ENCODE measurements at regions not wholly inside any gene's neighbourhood (a gene's known extent, or its start where the extent isn't known, plus 50 kb on each side); places are given as distances from the start of the nearest gene placed in this dataset.
A peak's percentile ranks its signal among the peaks of the same experiment; 100 is the strongest.

DNA sequence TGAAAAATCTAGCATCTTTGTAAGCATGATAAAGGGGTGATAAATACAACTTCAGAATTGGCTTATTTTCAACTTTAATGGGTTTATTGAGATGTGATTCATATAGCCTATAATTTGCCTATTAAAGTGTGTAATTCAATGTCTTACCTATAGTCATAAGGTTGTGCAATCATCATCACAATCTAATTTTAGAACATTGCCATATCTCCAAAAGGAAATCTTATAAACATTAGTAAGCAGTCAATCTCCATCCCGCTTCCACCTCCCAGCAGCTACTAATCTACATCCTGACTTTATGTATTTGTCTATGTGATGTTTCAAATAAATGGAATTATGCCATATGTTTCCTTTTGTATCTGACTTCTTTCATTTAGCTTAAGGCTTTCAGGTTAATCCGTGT is 145.2 kb upstream of the KLHL1 start (continued):
- TF ChIP-seq PRDM6 (tag by site-specific recombination; IDR thresholded peaks at IDR 0.05) (no peak), ZNF248 (tag by site-specific recombination; IDR thresholded peaks at IDR 0.05) (no peak), PRDM10 (tag by site-specific recombination; IDR thresholded peaks at IDR 0.05) (no peak)

DNA sequence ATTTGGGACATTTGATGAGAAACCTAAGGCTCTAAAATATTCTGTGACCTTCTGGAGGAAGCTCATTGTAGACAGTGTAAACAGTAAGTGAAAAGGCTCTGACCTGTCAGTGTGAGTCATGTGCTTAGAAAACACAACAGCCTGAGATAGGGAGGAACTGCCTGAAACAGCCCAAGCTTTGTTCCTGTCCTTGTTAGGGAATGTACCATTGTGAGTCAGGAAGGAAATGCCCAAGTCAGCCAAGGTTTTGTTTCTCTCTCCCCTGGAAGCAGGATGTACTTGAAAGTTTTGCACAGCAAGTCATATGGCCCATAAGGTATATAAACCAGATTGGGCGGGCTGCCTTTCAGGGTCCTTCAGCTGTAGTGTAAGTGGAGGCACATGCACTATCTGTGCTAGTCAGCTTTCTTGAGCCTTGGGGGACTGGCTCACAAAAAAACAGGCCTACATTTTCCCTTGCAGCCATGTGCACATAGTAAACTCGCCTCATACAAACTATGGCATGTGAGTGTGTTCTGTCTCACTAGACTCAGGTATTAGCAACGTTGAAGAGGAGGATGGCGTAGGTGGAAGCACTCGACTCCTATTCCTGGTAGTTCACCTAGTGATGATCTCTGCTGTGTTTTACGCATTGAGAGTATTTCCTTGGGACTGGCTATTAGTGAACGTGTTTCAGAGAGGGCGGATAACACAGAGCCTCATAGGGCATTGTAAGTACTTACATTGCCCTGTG is 141.2 kb upstream of the KLHL1 start:
- no peak overlapping the region for H3K4me3 ChIP-seq (ENCODE audit: low read depth, low read length)
- H3K36me3 ChIP-seq (ENCODE audit: control insufficient read depth in 2 of 2, insufficient read depth in 1 of 2, low read length in 2 of 2) = no peaks in the 10 kb centered on the region
- no peaks in the 10 kb centered on the region for H3K9me3 ChIP-seq (ENCODE audit: control insufficient read depth, insufficient read depth, low read depth, low read length)
- no peak overlapping the region for H3K27ac ChIP-seq (ENCODE audit: extremely low read depth, low read depth, low read length)
- H3K4me1 ChIP-seq (ENCODE audit: control insufficient read depth, insufficient read depth, low read length) = no peaks in the 10 kb centered on the region
- CTCF ChIA-PET = no interaction called here
- TF ChIP-seq TRIM28 (IDR thresholded peaks at IDR 0.05; ENCODE audit: borderline replicate concordance, low read length) (peak; percentile 96), ZXDB (tag by site-specific recombination; IDR thresholded peaks at IDR 0.05) (no peak), SETDB1 (IDR thresholded peaks at IDR 0.05; ENCODE audit: insufficient read length, low read length) (peak; percentile 93)
- TF ChIP-seq, protein P1, sequence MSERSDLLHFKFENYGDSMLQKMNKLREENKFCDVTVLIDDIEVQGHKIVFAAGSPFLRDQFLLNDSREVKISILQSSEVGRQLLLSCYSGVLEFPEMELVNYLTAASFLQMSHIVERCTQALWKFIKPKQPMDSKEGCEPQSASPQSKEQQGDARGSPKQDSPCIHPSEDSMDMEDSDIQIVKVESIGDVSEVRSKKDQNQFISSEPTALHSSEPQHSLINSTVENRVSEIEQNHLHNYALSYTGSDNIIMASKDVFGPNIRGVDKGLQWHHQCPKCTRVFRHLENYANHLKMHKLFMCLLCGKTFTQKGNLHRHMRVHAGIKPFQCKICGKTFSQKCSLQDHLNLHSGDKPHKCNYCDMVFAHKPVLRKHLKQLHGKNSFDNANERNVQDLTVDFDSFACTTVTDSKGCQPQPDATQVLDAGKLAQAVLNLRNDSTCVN (tag by site-specific recombination; optimal IDR thresholded peaks at IDR 0.05) = no peak
- POLR2A ChIA-PET = no interaction called here

GRCh38 chr13:70237131-70237530 is 128.9 kb upstream of the KLHL1 start:
- Histone ChIP-seq H3K4me1 (ENCODE audit: control insufficient read depth, insufficient read depth, low read length) (no peaks in the 10 kb centered on the region), H3K27ac (ENCODE audit: extremely low read depth, low read depth, low read length) (no peak overlapping the region), H3K9me3 (ENCODE audit: control insufficient read depth, insufficient read depth, low read depth, low read length) (no peaks in the 10 kb centered on the region), H3K4me3 (ENCODE audit: low read depth, low read length) (no peak overlapping the region), H3K36me3 (ENCODE audit: control insufficient read depth in 2 of 2, insufficient read depth in 1 of 2, low read length in 2 of 2) (no peaks in the 10 kb centered on the region)
- ChIA-PET POLR2A (no interaction called here), CTCF (no interaction called here)
- TF ChIP-seq ZNF133 (tag by site-specific recombination; IDR thresholded peaks at IDR 0.05) (no peak), ZNF585B (tag by site-specific recombination; IDR thresholded peaks at IDR 0.05) (no peak), ZNF292 (tag by site-specific recombination; IDR thresholded peaks at IDR 0.05; ENCODE audit: borderline replicate concordance, low read depth) (no peak), ZNF707 (tag by site-specific recombination; IDR thresholded peaks at IDR 0.05) (no peak), SCRT1 (tag by site-specific recombination; IDR thresholded peaks at IDR 0.05; ENCODE audit: borderline replicate concordance) (no peak), SP2 (tag by site-specific recombination; IDR thresholded peaks at IDR 0.05) (no peak), ZNF146 (tag by site-specific recombination; IDR thresholded peaks at IDR 0.05) (no peak), ZNF19 (tag by site-specific recombination; IDR thresholded peaks at IDR 0.05; ENCODE audit: low read depth) (no peak), ZNF623 (tag by site-specific recombination; IDR thresholded peaks at IDR 0.05) (no peak), ZBTB20 (tag by site-specific recombination; IDR thresholded peaks at IDR 0.05) (no peak), ZNF311 (tag by site-specific recombination; IDR thresholded peaks at IDR 0.05; ENCODE audit: borderline replicate concordance) (no peak), KLF16 (tag by site-specific recombination; IDR thresholded peaks at IDR 0.05) (no peak)
- TF ChIP-seq, protein P2, sequence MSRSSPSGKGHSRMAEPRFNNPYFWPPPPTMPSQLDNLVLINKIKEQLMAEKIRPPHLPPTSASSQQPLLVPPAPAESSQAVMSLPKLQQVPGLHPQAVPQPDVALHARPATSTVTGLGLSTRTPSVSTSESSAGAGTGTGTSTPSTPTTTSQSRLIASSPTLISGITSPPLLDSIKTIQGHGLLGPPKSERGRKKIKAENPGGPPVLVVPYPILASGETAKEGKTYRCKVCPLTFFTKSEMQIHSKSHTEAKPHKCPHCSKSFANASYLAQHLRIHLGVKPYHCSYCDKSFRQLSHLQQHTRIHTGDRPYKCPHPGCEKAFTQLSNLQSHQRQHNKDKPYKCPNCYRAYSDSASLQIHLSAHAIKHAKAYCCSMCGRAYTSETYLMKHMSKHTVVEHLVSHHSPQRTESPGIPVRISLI (tag by site-specific recombination; IDR thresholded peaks at IDR 0.05) = no peak

Data from HEK293 (cell line).